Motor neuron (in vitro differentiated cells): ENCODE measurements at regions not wholly inside any gene's neighbourhood (a gene's known extent, or its start where the extent isn't known, plus 50 kb on each side); places are given as distances from the start of the nearest gene placed in this dataset.

Experiments used
- ATAC-seq, 8 experiments: fragments of 200-7000 bp; cut with Tn5 transposase; replicated peaks in 6 of 8; 2 replicates each; pipeline ENCODE4 v1.8.0; 2021; ENCODE audit warnings: mild to moderate bottlenecking in 8 of 8, moderate library complexity in 8 of 8
- H3K27ac ChIP-seq, 2 donors: fragments of 250-450 bp; sonication (Bioruptor Pico); 2 replicates each; pipeline ENCODE4 v1.9.0; 2021; ENCODE audit warnings: antibody characterized with exemption in 2 of 2, mild to moderate bottlenecking in 2 of 2, moderate library complexity in 1 of 2
- H3K4me1 ChIP-seq, 2 donors: fragments of 250-450 bp; sonication (Bioruptor Pico); replicated peaks in 1 of 2; 2 replicates each; pipeline ENCODE4 v1.6.1; 2021; ENCODE audit warnings: antibody characterized with exemption in 2 of 2, mild to moderate bottlenecking in 2 of 2, moderate library complexity in 1 of 2
- H3K4me3 ChIP-seq, 5 donors: fragments of 250-450 bp; sonication (Bioruptor Pico); 2 replicates each; pipeline ENCODE4 v1.9.0; 2021; ENCODE audit warnings: antibody characterized with exemption in 5 of 5, mild to moderate bottlenecking in 5 of 5, moderate library complexity in 4 of 5
- WGBS, 10 experiments: fragments of 450-650 bp; shearing (Covaris generic); methylation state at CpG; one replicate each; pipeline ENCODE4 v1.0.0; 2022; 5-methylcytosine and 5-hydroxymethylcytosine counted together
- in situ Hi-C, 9 experiments: fragments of 400-800 bp; cut with MboI; loops; one replicate each; pipeline ENCODE4 v1.15.0; 2021; ENCODE audit warnings: low sequenced_read_pairs in 9 of 9, low pct_unique_long_range_greater_than_20kb in 2 of 9; ENCODE audit not compliant: unreplicated experiment in 9 of 9

GRCh38 chr10:3866332-3866731 is 81.3 kb upstream of the KLF6 start:
- ATAC-seq, result peak in 1 of 8 experiments; percentile 20
- WGBS, 10 experiments, result 20 to 100% (median 63%) methylated on average over 1 to 3 of the region's 3 CpGs; no CpG with 5 or more reads in 1 of the 10 experiments
- in situ Hi-C loops, result no loop called here
- Histone ChIP-seq H3K4me3 (no peak overlapping the region), H3K4me1 (peaks cover under 1 to 2% of the 10 kb centered on the region in 2 donors), H3K27ac (no peak overlapping the region)

GRCh38 chr10:3865565-3865964 is 80.6 kb upstream of the KLF6 start:
- Histone ChIP-seq H3K27ac (no peak overlapping the region), H3K4me1 (no peaks in the 10 kb centered on the region), H3K4me3 (no peak overlapping the region)
- 47 to 100% (median 86%) methylated on average over 1 to 3 of the region's 3 CpGs for WGBS, 10 experiments
- ATAC-seq, result no peak
- in situ Hi-C loops, result no loop called here

DNA sequence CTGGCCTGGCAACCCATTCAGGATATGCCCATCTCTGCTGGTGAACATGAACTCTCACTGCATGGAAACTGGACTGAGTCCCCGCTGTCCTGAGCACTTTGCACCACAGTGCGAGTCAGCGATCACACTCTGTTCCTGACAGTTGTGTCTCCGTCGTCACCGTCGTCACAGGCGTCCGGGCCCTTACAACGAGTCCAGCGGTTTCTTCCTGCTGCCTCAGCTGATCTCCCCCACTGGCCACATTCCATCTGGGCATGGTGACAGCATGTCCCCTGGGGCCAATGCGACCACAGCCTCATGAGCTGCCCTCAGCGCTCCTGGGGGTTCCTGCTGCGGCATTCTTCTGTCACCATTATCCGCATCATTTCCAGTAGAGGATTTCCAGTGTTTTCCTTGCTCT is 76.8 kb upstream of the KLF6 start:
- WGBS, 10 experiments, result 82 to 100% (median 94%) methylated on average over 1 to 7 of the region's 15 CpGs; no CpG with 5 or more reads in 5 of the 10 experiments
- H3K4me3 ChIP-seq, result no peak overlapping the region
- ATAC-seq, result no peak
- in situ Hi-C loops, result no loop called here
- no peaks in the 10 kb centered on the region for H3K4me1 ChIP-seq
- H3K27ac ChIP-seq, result no peak overlapping the region

DNA sequence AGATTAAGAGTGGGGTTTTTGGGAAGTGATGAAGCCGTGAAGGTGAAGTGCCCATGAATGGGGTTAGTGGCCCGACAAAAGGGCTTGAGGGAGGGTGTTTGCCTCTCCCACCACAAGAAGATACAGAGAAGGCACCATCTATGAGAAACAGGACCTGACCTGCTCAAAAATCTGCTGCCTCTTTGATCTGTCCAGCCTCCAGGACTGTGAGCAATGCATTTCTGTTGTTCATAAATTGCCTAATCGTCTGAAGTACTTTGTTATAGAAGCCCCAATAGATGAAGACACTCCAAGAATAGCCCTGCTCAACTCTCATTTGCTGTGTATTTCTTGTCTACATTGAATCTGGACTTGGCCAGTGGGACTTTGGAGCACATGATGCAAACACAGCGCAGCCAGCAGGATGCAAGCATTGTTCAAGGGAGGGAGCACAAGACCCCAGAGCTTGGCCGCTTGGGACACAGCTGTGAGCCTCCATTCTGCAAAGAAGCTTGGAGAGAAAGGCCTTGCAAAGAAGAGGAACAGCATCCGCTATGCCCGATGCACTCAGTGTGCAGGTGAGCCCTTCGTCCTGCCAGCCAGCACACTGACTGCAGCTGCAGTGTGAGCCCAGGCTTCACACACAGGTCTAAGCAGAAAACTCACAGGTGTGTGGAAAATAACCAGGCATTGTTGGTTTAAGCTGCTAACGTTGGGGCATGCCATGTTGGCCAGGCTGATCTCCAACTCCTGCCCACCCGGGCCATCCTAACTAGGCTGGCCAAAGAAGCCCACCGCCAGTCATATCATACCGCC is 73.2 kb upstream of the KLF6 start:
- Histone ChIP-seq H3K4me1 (peaks cover 0 to 6% of the 10 kb centered on the region in 2 donors), H3K4me3 (no peak overlapping the region), H3K27ac (no peak overlapping the region)
- WGBS, 10 experiments, result 57 to 100% (median 85%) methylated on average over 1 to 5 of the region's 12 CpGs; no CpG with 5 or more reads in 1 of the 10 experiments
- in situ Hi-C loops, result no loop called here
- peak in 3 of 8 experiments; percentile 26 to 36 (median 35) for ATAC-seq

DNA sequence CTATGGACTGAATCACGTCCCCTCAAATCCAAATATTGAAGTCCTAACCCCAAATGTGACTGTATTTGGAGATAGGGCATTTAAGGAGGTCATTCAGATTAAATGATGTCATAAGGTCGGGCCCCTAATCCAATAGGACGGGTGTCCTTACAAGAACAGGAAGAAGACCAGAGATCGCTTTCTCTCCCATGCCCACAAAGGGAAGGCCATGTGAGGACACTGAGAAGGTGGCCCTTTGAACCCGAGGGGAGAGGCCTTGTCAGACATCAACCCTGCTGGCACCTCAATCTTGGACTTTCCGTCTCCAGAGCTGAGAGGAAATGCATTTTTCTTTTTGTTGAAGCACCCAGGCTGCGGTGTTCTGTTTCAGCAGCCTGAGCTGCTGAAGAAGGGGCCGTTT is 72.3 kb upstream of the KLF6 start:
- WGBS, 10 experiments, result 40 to 100% (median 80%) methylated on average over 1 to 5 of the region's 8 CpGs; no CpG with 5 or more reads in 3 of the 10 experiments
- Histone ChIP-seq H3K4me3 (no peak overlapping the region), H3K4me1 (peaks cover 8 to 15% of the 10 kb centered on the region in 2 donors), H3K27ac (no peak overlapping the region)
- in situ Hi-C loops, result no loop called here
- ATAC-seq, result no peak

DNA sequence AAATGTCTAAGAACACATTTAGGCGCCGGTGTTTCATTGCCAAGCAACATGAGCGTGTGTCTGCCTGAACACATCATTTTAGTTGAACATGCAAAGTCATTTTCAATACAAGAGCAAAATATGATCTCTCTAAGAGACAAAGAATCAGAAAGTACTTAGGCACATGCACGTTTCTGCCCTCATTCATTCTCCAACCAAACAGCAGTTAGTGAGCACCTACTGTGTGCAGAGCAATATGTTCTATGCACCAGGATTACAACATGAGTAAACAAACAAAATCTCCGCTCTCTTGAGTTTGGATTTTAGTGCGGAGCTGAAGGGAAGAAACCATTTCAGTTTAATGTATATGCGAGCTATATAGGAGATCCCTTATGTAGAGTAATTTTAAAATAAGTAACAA is 71.6 kb upstream of the KLF6 start:
- H3K27ac ChIP-seq, result no peak overlapping the region
- in situ Hi-C loops, result no loop called here
- no peak overlapping the region for H3K4me3 ChIP-seq
- H3K4me1 ChIP-seq, result peaks cover 13 to 19% of the 10 kb centered on the region in 2 donors
- no peak for ATAC-seq
- 60 to 100% (median 92%) methylated on average over 1 to 6 of the region's 7 CpGs for WGBS, 10 experiments

DNA sequence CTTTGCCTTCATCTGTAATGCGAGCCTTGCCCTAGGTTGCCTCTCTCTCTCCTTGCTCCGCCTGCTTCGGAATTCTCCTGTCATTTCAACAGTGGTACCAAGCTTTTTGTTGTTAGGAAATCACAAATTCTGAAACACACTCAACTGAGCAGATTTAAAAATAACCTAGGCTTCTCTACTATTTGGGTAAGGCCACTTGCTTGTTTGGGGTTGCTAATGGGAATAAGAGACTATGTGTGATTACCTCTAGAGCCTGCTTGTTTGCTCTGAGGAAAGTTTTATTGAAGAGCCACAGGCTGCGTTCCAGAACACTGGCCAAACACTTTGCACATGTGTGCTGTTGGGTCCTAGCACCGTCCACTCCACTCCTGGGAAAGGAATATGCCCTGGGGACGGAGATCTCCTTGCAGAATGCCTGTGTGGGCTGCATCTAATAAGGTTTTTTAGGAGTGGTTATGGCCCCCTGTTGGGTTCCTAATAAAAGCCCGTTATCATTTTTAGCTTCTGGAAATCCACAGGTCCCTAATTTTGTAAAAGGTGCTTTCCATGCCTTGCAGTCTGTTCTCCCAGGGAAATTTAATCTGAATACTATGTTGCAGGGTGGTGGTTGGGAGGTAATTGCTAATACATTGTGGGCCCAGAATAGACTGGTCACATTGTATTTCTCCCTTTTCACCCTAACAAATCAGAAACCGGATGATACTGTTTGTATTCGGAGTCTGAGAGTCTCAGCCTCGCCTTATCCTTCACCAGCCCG is 68.7 kb upstream of the KLF6 start:
- H3K27ac ChIP-seq, result no peak overlapping the region
- in situ Hi-C loops, result no loop called here
- peaks cover 13 to 19% of the 10 kb centered on the region in 2 donors for H3K4me1 ChIP-seq
- peak in 6 of 8 experiments; percentile 17 to 84 (median 34) for ATAC-seq
- no peak overlapping the region for H3K4me3 ChIP-seq
- 53 to 100% (median 79%) methylated on average over 1 to 11 of the region's 11 CpGs; no CpG with 5 or more reads in 1 of the 10 experiments for WGBS, 10 experiments

DNA sequence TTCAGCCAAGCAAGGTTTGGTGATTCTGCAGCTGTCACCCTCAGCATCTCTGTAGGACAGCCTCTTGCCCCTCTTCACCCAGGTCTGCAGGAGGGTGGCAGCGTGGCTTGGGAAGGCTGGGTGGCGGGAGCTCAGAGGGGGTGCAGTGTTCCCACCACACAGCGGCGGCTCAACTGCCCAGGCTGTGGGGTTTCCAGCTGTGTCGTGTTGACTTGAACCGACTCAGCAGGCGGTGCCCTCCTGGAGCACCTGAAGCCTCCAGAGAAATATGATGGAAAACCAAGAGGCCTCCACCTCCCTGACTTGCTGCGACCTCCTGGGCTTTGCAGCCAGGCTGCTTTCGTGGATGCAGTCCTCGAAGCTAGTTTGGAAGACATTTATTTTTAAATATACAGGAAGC is 68.0 kb upstream of the KLF6 start:
- H3K4me3 ChIP-seq, result no peak overlapping the region
- no peak for ATAC-seq
- 62 to 100% (median 93%) methylated on average over 1 to 6 of the region's 10 CpGs; no CpG with 5 or more reads in 3 of the 10 experiments for WGBS, 10 experiments
- H3K27ac ChIP-seq, result no peak overlapping the region
- H3K4me1 ChIP-seq, result peaks cover 13 to 19% of the 10 kb centered on the region in 2 donors
- in situ Hi-C loops, result no loop called here

DNA sequence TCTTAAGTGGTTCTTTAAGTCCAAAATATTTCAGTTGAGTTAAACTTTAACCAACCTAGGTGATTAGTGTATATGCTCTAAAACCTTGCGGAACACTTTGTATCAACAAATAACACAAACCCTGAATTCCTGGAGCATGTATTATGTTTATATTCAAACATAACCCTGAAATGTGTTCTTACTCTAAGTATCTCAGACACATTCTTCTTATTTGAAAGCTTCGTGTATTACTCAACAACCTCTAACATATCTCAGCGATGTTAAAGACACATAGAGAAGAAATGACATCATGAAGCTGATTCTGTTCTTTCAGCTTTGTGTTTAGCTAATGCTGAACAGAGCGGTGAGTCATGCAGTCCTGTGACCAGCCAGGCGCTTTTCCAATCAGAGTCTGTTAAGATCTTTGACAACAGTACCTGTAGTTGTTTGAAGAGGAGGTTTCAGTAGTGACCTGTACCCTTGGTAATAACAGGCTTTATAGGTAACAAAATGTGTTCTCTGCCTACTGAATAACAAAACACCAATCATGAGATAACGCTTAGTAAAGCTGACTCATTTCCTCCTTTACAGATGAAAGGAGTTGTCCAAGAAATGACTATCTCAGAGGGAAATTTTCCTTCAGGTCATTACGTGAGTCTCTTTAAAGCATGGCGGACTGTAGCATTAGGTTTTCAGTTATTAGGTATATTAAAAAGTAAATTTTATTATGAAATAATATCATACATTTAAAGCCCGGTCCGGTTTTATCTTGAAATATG is 67.3 kb upstream of the KLF6 start:
- H3K27ac ChIP-seq, result no peak overlapping the region
- 18 to 92% (median 78%) methylated on average over 5 to 10 of the region's 10 CpGs for WGBS, 10 experiments
- peak; percentile 85 to 98 (median 95) for ATAC-seq
- in situ Hi-C loops, result no loop called here
- H3K4me3 ChIP-seq, result no peak overlapping the region
- peaks cover 13 to 19% of the 10 kb centered on the region in 2 donors for H3K4me1 ChIP-seq

DNA sequence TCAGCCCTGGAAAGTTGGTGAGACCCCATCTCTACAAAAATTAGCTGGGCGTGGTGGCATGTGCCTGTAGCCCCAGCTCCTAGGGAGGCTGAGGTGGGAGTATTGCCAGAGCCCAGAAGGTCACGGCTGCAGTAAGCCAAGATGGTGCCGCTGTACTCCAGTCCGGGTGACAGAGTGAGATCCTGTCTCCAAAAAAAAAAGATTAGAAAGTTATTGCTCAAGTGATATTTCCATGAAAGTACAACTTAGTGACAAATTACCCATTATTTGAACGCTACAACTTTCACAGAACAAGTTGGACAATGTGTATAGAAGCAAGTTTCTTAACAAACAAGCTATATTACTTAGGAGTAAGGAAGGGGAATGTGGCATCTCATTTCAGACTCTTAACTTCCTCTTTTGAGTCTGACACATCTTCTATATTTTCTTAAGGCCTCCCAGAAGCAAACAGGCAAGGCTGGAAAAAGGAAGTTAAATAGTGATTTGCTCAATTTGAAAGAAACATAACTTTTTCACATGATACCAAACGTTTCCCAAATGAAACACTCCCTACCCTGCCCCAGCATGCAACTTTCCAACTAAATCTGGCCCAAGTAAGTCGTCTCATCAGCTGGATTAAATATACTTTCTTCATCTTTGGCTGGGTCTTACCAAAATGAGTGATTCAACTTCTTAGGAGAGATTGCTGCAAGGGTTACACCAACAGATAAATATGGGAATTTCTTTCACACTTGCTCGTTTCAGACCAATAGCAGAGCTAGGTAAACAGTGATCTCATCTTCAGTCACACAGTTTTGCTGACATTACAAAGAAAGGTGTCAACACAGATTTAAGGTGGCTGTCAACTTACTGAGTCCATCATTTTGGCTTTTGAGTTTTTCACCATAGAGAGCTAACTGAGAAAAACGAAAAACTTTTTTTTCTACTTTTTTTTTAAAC is 66.3 kb upstream of the KLF6 start:
- Histone ChIP-seq H3K27ac (no peak overlapping the region), H3K4me3 (no peak overlapping the region), H3K4me1 (peaks cover 13 to 19% of the 10 kb centered on the region in 2 donors)
- peak in 2 of 8 experiments; percentile 20 to 39 for ATAC-seq
- in situ Hi-C loops, result no loop called here
- WGBS, 10 experiments, result 15 to 88% (median 66%) methylated on average over 2 to 7 of the region's 9 CpGs; no CpG with 5 or more reads in 1 of the 10 experiments

DNA sequence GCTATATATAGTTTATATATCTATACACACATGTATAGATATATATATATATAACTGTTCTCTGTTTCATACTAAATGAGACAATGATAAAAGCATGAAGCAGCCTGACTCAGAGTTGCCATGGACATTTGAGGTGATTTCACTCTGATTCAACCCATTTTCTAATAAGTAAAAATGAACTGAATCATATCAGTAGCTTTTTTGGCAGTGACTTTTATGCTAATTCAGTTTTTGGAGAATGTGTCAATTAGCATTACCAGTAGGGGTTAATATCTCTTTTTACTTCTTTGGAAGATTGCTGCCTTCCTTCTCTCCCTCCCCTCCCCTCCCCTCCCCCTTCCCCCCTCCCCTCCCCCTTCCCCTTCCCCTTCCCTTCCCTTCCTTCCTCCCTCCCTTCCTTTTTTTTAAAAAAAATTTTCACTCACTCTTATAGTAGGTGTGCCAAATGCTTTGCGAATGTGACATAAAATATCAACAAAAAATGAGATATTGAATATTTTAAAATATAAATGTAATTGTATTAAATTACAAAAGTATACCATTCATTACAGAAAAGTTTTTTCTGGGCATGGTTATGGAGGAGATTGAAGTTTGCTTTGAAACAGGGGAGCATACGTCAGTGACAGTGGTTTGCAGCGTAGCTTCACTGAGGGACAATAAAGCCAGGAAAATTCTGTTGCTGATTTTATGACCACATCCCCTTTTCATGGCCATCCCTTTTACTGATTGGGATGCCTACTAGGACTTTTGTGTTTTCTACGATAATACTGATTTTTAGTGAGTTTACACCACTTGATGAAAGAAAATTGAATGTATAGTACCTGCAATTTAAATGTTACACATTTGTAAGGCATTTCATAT is 64.0 kb upstream of the KLF6 start:
- in situ Hi-C loops, result no loop called here
- no peak for ATAC-seq
- 72 to 100% (median 94%) methylated on average over 1 to 4 of the region's 4 CpGs; no CpG with 5 or more reads in 1 of the 10 experiments for WGBS, 10 experiments
- H3K4me3 ChIP-seq, result no peak overlapping the region
- no peak overlapping the region for H3K27ac ChIP-seq
- H3K4me1 ChIP-seq, result peaks cover 13 to 19% of the 10 kb centered on the region in 2 donors
